HG02798 (cell line): ENCODE measurements at regions not wholly inside any gene's neighbourhood (a gene's known extent, or its start where the extent isn't known, plus 50 kb on each side); places are given as distances from the start of the nearest gene placed in this dataset.
"Not testable (repeated sequence)": the region's sequence is repeated elsewhere in the genome, so short reads cannot be mapped to it uniquely, and the experiment has no call there.

Source experiments
- ATAC-seq: cut with Tn5 transposase; IDR thresholded peaks from one replicate; pipeline ENCODE4 v1.9.1; 2021; ENCODE audit warnings: mild to moderate bottlenecking; ENCODE audit not compliant: unreplicated experiment, poor library complexity

- ATAC-seq = no peak
Observed at GRCh38 chr6:128739112-128739511, 143.8 kb upstream of the LAMA2 start.

- ATAC-seq = peak; percentile 77
Observed at GRCh38 chr6:128738112-128738511, 144.8 kb upstream of the LAMA2 start.

GRCh38 chr6:128736780-128737179, 146.2 kb upstream of the LAMA2 start:
- no peak for ATAC-seq

- ATAC-seq = no peak
Observed at GRCh38 chr6:128731249-128732165, 151.4 kb upstream of the LAMA2 start.

- no peak for ATAC-seq
Observed at GRCh38 chr6:128727500-128727899, 155.4 kb upstream of the LAMA2 start.

- ATAC-seq = peak; percentile 53
Observed at GRCh38 chr6:128725271-128726233, 157.4 kb upstream of the LAMA2 start.

- no peak for ATAC-seq
Observed at GRCh38 chr6:128724738-128725137, 158.2 kb upstream of the LAMA2 start.

- ATAC-seq = no peak
Observed at GRCh38 chr6:128723667-128724066, 159.3 kb upstream of the LAMA2 start.

- ATAC-seq = no peak
Observed at GRCh38 chr6:128720891-128721290, 162.0 kb upstream of the LAMA2 start.

- no peak for ATAC-seq
Observed at GRCh38 chr6:128719786-128720185, 163.2 kb upstream of the LAMA2 start.

GRCh38 chr6:128713461-128713860, 169.5 kb upstream of the LAMA2 start:
- ATAC-seq = no peak

GRCh38 chr6:128712898-128713297, 170.0 kb upstream of the LAMA2 start:
- no peak for ATAC-seq

GRCh38 chr6:128711149-128711548, 171.8 kb upstream of the LAMA2 start:
- no peak for ATAC-seq

GRCh38 chr6:128710315-128710714, 172.6 kb upstream of the LAMA2 start:
- no peak for ATAC-seq

- no peak for ATAC-seq
Observed at GRCh38 chr6:128704601-128705000, 178.3 kb upstream of the LAMA2 start.

- ATAC-seq = not testable (repeated sequence)
Observed at GRCh38 chr6:128703794-128704193, 179.1 kb upstream of the LAMA2 start.

- no peak for ATAC-seq
Observed at GRCh38 chr6:128696691-128697689, 176.6 kb upstream of the PTPRK start.

GRCh38 chr6:128694303-128695009, 174.1 kb upstream of the PTPRK start:
- peak; percentile 83 for ATAC-seq

- ATAC-seq = no peak
Observed at GRCh38 chr6:128690063-128690462, 169.7 kb upstream of the PTPRK start.
